ENCODE measurements at regions not wholly inside any gene's neighbourhood (a gene's known extent, or its start where the extent isn't known, plus 50 kb on each side); places are given as distances from the start of the nearest gene placed in this dataset.
"Not testable (repeated sequence)": the region's sequence is repeated elsewhere in the genome, so short reads cannot be mapped to it uniquely, and the experiment has no call there.

- WGBS, 2 donors, result 71 to 74% methylated on average over 33 to 34 of the region's 35 CpGs
- Histone ChIP-seq H3K9me3 (no peaks in the 10 kb centered on the region), H3K4me3 (no peak overlapping the region), H3K27me3 (no peaks in the 10 kb centered on the region), H3K4me1 (peaks cover 0 to 10% (median 0%) of the 10 kb centered on the region in 4 donors), H3K36me3 (no peaks in the 10 kb centered on the region), H3K27ac (no peak overlapping the region)
- no peak for TF ChIP-seq CTCF (IDR thresholded peaks at IDR 0.05)
- no peak for TF ChIP-seq EP300 (IDR thresholded peaks at IDR 0.05)
- TF ChIP-seq POLR2A (IDR thresholded peaks at IDR 0.05), result no peak
- DNase-seq (ENCODE audit: low spot score in 2 of 2), result peak in 1 of 2 donors; percentile 1
Observed at GRCh38 chr16:29141586-29142324, 156.9 kb downstream of the LAT start.

DNA sequence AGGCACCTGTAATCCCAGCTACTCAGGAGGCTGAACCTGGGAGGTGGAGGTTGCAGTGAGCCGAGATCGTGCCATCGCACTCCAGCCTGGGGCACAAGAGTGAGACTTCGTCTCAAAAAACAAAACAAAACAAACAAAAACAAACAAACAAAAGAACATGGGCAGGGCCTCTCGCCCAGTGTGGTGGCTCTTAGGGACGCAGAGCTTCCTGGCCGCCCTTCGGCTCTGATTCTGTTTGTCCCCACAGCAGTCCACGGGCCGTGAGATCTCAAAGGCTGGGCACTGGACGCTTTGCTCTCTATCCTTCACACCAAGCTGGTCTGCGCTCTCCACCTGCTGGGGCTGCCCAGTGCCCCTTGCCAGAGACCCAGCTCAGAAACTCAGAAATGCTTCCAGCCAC, 156.3 kb downstream of the LAT start:
- not testable (repeated sequence) for H3K4me1 ChIP-seq; DNase-seq (ENCODE audit: low spot score in 2 of 2); H3K4me3 ChIP-seq; H3K36me3 ChIP-seq; H3K27ac ChIP-seq; H3K9me3 ChIP-seq; H3K27me3 ChIP-seq
- 73 to 91% methylated on average over 11 to 12 of the region's 12 CpGs for WGBS, 2 donors

DNA sequence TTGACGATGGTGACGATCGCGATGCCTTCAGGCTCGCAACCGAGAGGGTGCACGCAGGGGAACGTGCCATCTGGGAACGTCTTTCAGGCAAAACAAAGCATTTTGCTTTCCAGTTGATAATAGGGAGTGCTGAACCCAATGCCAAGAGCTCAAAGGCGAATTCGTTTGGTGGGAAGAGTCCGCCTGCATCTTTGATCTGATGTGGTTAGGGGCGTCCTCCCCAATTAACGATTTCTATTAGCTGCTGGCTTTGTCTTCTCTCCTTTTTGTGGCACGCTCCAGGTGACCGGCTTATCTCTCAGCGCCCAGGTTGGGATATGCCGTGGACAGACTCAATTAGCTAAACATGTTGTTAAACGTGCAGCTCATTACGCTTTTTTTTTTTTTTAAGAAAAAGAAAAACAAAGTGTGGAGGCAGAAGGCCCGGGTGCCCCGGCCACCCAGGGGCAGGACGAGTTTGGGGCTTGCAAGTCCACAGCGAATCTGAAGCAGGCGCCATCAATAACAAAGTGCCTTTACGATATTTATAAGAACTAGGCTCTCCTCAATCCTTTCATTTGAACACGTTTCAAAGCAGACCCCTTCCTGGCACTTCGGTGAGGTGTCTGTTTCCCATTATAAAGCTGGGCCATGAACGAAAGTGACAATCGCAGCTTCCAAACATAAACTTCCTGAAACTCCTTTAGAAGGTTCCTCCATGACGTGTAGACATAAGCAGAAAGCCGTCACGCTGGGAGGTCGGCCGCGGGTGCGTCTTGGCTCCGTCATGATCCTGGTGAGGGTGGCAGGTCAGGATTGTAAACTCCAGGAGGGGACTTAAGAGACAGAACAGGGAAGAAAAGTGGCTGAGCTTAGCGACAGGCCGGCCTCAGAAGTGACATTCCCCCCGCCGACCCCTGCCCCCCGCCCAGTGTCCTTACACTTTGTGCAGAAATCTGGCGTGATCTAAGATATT, 155.3 kb downstream of the LAT start:
- H3K4me3 ChIP-seq, result peak overlapping the region in 1 of 4 donors; percentile 12
- not testable (repeated sequence) for H3K27ac ChIP-seq

DNA sequence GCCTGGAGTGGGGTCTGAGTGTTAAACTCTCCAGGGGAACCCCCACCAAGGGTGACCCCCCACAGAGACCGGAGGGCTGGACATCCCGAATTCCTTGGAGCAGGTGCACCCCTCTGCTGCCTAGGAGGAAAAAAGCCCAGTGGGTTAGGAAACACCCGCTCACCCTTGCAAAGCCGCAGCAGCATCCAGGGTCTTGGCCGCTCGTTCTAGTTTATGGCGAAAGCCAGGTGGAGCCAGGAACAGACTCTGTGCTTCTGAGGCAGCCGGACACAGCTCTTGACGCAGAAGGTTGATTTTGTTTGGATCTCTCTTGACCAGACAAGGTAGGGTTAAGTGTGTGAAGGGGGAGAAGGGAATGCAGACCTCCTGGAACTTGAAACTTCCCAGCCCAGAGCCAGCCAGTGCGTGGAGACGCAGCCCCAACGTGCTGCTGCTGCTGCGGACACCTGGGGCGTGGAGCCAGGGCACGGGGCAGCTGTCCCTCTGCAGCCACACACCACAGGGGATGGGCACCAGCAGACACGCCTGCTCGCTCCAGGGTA, 154.5 kb downstream of the LAT start:
- DNase-seq (ENCODE audit: low spot score in 2 of 2), result peak in 1 of 2 donors; percentile 5
- no peak overlapping the region for H3K27ac ChIP-seq
- 34 to 68% methylated on average over 9 to 13 of the region's 17 CpGs for whole genome bisulfite sequencing, 2 donors
- H3K4me1 ChIP-seq, result peaks cover 0 to 6% (median 0%) of the 10 kb centered on the region in 4 donors
- H3K9me3 ChIP-seq, result no peaks in the 10 kb centered on the region
- H3K27me3 ChIP-seq, result no peaks in the 10 kb centered on the region
- no peaks in the 10 kb centered on the region for H3K36me3 ChIP-seq
- peak overlapping the region in 1 of 4 donors; percentile 12 for H3K4me3 ChIP-seq
- TF ChIP-seq CTCF (IDR thresholded peaks at IDR 0.05), result no peak
- no peak for TF ChIP-seq POLR2A (IDR thresholded peaks at IDR 0.05)
- TF ChIP-seq EP300 (IDR thresholded peaks at IDR 0.05), result no peak

More for the DNA sequence above, 155.3 kb downstream of the LAT start:
- WGBS, 2 donors, result 41 to 54% methylated on average over 40 to 43 of the region's 44 CpGs
- not testable (repeated sequence) for H3K9me3 ChIP-seq, H3K36me3 ChIP-seq, H3K4me1 ChIP-seq, H3K27me3 ChIP-seq
- peak in 1 of 2 donors; percentile 13 for DNase-seq (ENCODE audit: low spot score in 2 of 2)

GRCh38 chr16:29138698-29139097, 153.8 kb downstream of the LAT start:
- WGBS, 2 donors, result 67 to 78% methylated on average over 11 of the region's 11 CpGs
- not testable (repeated sequence) for DNase-seq (ENCODE audit: low spot score in 2 of 2); H3K4me3 ChIP-seq; H3K27me3 ChIP-seq; H3K9me3 ChIP-seq; H3K36me3 ChIP-seq; H3K27ac ChIP-seq
- peaks cover 0 to 11% (median 0%) of the 10 kb centered on the region in 4 donors for H3K4me1 ChIP-seq

GRCh38 chr16:29137894-29138662, 153.2 kb downstream of the LAT start:
- not testable (repeated sequence) for H3K27me3 ChIP-seq; H3K36me3 ChIP-seq; H3K9me3 ChIP-seq; DNase-seq (ENCODE audit: low spot score in 2 of 2); H3K4me3 ChIP-seq; H3K27ac ChIP-seq
- WGBS, 2 donors, result 76 to 78% methylated on average over 24 to 25 of the region's 26 CpGs
- H3K4me1 ChIP-seq, result peaks cover 0 to 15% (median 0%) of the 10 kb centered on the region in 4 donors

DNA sequence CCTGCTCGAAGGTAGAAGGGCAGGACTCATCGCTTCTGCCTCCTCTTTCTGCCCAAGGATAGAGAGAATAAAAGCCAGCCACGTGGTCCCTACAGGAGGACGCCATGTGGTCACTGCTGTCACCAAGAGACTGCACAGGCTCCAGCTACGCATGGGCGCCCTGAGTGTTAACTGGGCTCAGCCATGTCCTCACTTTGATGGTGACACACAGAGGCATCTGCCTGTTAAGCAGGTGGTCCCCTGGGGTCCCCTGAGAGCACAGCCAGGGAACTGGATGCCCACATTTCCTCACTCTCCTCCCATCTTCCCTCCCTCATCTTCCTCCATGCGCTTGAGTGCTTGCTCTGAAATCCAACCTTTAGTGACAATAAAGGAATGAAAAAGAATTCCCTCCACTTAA, 152.6 kb downstream of the LAT start:
- not testable (repeated sequence) for H3K9me3 ChIP-seq; DNase-seq (ENCODE audit: low spot score in 2 of 2); H3K27ac ChIP-seq; H3K27me3 ChIP-seq; H3K4me3 ChIP-seq; H3K36me3 ChIP-seq
- 83 to 84% methylated on average over 7 of the region's 7 CpGs for WGBS, 2 donors
- H3K4me1 ChIP-seq, result peaks cover 0 to 19% (median under 1%) of the 10 kb centered on the region in 4 donors

DNA sequence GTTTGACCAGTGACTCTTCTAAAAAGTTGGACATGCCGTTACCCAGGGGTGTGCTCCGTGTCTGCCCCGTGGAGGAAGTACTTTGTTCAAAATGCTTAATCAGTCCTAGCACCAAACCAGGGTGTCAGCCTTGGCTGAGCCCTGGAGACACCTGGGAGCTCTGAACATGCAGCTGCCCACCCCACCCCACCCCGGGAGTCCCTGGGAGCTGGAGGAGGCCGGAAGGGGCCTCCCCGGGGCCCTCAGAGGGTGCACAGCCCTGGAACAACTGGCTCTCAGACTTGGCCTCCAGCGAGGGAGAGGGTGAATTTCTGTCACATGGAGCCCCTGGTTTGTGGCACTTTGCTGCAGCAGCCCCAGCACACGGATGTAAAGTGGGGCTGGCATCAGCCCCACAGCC, 152.1 kb downstream of the LAT start:
- 78 to 83% methylated on average over 5 to 8 of the region's 8 CpGs for WGBS, 2 donors
- not testable (repeated sequence) for H3K27ac ChIP-seq; H3K9me3 ChIP-seq; H3K36me3 ChIP-seq; H3K4me3 ChIP-seq; H3K27me3 ChIP-seq; DNase-seq (ENCODE audit: low spot score in 2 of 2)
- H3K4me1 ChIP-seq, result peaks cover 0 to 25% (median 3%) of the 10 kb centered on the region in 4 donors

- not testable (repeated sequence) for H3K27ac ChIP-seq; H3K36me3 ChIP-seq; H3K4me3 ChIP-seq; H3K9me3 ChIP-seq; H3K27me3 ChIP-seq; DNase-seq (ENCODE audit: low spot score in 2 of 2)
- 81 to 100% methylated on average over 4 of the region's 4 CpGs for WGBS, 2 donors
- peaks cover 0 to 31% (median 4%) of the 10 kb centered on the region in 4 donors for H3K4me1 ChIP-seq
Observed at GRCh38 chr16:29136046-29136696, 151.3 kb downstream of the LAT start.

GRCh38 chr16:29135098-29135497, 150.2 kb downstream of the LAT start:
- H3K27me3 ChIP-seq; H3K27ac ChIP-seq; DNase-seq (ENCODE audit: low spot score in 2 of 2); H3K36me3 ChIP-seq; H3K9me3 ChIP-seq; H3K4me3 ChIP-seq: not testable (repeated sequence)
- WGBS, 2 donors, result 99 to 100% methylated on average over 4 to 6 of the region's 6 CpGs
- peaks cover 0 to 38% (median 4%) of the 10 kb centered on the region in 4 donors for H3K4me1 ChIP-seq

All from tibial nerve (tissue), 4 donors.